GM19324 (cell line): ENCODE measurements at regions not wholly inside any gene's neighbourhood (a gene's known extent, or its start where the extent isn't known, plus 50 kb on each side); places are given as distances from the start of the nearest gene placed in this dataset.

Experiments used
- ATAC-seq: cut with Tn5 transposase; IDR thresholded peaks from one replicate; pipeline ENCODE4 v1.9.1; 2021; ENCODE audit warnings: mild to moderate bottlenecking, moderate library complexity; ENCODE audit not compliant: unreplicated experiment, low FRiP score

DNA sequence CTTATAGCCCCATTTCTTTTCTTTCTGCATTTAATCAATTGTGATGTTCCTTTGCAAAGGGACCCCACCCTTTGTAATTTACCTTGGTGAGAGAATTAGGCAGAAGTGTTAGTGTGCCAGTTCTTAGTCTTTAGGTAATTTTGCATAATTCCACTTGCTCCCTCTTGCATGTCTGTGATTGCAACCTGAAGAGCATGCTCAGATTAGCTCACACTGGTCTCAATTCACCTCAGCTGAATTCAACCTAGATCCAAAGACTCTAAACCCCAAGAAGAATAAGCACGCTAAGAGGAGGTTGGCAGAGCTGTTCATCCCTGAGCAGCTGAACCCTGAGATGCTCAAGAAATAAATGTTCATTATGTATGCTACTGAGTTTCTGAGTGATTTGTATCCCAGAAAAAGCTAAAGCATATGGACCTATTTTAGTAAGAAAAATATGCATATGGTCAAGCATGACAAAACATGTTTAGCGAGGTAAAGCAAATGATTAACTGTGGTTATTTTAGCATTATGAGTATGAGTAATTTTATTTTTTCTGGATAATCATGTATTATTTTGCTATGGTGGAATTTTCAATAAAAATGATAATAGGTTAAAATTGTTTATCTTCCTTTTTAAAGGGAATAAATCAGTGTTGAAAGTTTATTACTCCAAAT, 299.2 kb upstream of the ZSWIM2 start:
- ATAC-seq, result no peak

- ATAC-seq, result no peak
Measured at GRCh38 chr2:187143537-187143936, 294.6 kb upstream of the ZSWIM2 start.

DNA sequence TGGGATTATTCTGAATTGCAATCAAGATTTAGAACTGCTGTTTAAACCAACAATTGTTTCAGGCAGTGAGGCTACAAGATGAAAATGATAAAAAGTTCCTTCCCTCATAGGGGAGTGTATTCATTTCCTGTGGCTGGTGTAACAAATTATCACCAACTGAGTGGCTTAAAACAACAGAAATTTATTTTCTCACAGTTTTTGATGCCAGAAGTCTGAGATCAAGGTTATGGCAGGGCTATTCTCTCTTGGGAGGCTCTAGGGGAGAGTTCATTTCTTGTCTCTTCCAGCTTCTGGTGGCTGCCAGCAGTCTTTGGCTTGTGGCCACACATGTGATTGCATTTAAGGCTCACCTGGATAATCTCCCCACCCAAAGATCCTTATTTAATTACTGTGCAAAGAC, 290.5 kb upstream of the ZSWIM2 start:
- ATAC-seq, result no peak

DNA sequence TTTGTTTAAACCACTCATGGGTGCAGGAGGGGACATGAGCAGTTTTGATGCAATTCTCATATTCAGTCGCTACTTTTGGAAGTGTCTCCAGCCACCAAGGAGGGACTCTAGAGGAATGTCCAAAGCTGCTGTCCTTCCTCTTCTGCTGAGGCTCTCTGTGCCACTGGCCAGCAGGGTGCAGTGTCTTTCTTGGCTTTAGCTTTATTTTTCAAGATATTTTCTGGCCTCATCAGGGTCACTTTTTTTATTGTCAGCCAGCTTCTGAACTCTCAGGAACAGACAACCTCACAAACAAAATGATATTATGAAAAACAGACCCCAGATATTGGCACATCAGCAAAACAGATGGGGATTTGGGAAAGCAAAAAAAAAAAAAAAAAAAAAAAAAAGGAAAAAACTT, 289.3 kb upstream of the ZSWIM2 start:
- no peak for ATAC-seq

DNA sequence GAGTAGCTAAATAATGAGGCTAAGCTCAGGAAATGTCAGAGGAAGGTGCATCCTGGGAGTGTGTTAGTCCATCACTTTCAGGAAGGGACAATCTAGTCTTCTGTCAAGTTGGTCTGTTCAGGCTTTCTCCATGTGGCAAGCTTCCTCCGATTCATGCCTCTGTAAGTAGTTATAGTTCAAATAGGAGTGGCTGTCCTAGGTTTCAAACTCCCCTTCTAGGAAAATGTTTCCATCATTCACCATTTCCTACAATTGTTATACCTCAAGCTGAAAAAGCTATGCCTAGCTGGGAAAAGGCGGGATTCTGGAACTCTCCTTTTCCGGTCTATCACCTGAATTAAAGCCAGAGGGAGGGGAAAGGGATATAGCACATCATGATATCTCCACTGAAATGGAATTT, 287.7 kb upstream of the ZSWIM2 start:
- no peak for ATAC-seq

- ATAC-seq, result no peak
Measured at GRCh38 chr2:187134306-187134705, 285.3 kb upstream of the ZSWIM2 start.

GRCh38 chr2:187129868-187130267, 280.9 kb upstream of the ZSWIM2 start:
- no peak for ATAC-seq

- ATAC-seq, result no peak
Measured at GRCh38 chr2:187129306-187129705, 280.3 kb upstream of the ZSWIM2 start.

DNA sequence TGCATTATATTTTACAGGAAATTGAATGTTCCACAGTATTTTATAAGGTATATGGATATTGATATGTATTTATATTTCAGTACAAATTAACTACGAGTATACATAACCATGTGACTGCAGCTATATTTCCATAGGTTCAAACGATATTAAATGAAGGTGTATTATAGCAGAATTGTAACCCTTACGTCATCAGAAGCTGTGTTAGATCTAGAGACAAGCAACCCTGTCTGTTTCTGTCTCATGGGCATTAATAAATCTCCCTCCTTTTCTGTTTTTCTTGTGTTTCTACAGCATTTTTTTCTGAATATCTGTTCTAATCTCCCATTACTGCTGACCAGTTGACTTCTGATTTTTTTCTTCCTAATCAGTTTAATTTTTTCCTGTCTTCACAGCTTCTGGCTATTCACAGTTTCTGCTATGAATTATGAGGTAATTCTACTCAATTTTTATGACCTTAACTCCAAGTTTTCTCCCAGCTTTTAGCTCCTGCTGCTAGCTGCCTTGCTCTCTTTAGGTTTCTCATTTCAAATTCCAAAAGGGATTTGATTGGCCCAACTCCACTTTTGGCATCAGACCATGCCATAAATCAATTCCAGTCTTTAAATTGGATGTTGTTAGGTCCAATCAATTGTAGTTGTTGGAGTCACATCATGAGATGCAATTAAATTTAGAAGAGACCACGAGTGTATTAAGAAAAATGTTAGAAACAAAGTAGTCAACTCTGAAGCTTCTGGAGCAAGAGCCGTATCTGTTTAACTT, 277.5 kb upstream of the ZSWIM2 start:
- ATAC-seq, result no peak

DNA sequence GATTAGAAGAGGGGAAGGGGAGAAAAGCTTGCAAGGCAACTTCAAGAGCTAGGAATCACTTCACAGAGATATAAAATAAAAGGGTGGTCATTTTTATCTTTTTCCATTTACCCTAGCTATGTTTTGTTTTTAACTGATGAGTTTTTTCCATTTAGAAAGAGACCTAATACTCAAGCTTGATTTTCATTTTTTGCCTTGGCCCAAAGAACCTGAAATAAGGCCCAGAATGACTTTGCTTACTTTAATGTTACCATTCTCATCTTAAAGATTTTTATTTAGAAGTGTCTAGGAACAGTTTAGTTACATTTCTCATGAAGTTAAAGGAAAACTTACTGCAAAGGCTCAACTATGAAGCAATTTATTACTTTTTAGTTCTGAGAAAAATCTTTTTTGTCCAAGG, 276.3 kb upstream of the ZSWIM2 start:
- no peak for ATAC-seq

DNA sequence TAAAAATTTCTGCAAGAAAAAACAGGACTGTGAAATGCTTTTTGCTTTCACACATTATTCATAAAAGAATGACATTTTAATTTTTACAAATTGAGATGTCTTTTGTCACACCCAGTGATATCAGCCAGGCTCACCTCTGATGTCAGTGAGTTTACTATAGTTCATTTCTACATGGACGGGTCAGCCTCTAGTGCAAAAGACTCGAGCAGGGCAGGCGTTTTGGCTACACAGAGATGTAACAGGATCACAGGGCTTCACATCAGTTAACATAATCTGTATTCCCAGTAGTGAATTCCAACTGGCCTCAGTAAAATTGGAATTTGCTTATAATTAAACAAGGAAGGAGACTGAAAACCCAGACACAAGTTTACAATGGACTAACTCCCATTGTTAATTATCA, 275.6 kb upstream of the ZSWIM2 start:
- no peak for ATAC-seq

GRCh38 chr2:187118331-187119099, 269.5 kb upstream of the ZSWIM2 start:
- no peak for ATAC-seq

GRCh38 chr2:187117483-187117882, 268.5 kb upstream of the ZSWIM2 start:
- ATAC-seq, result no peak

GRCh38 chr2:187115627-187116026, 266.7 kb upstream of the ZSWIM2 start:
- ATAC-seq, result no peak

- ATAC-seq, result no peak
Measured at GRCh38 chr2:187107001-187107400, 258.0 kb upstream of the ZSWIM2 start.

DNA sequence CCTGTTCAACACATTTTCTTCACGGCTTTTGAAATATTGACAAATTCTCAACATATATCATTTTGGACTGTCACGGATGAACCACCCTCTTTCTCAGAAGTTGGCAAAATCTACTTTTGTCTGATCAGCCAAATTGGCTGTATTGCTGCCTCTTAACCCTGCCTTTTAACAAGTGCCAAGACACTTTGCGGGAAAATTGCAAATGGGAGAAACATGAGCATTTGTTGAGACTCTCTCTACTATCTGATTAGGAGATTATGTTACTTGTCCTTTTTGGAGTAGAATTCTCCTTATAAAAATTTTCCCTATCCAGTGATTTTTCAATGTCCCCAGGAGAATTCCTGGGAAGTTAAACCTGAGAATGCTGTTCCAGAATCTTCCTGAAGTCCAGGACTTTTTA, 256.2 kb upstream of the ZSWIM2 start:
- ATAC-seq, result no peak

GRCh38 chr2:187102381-187102780, 253.4 kb upstream of the ZSWIM2 start:
- ATAC-seq, result no peak

DNA sequence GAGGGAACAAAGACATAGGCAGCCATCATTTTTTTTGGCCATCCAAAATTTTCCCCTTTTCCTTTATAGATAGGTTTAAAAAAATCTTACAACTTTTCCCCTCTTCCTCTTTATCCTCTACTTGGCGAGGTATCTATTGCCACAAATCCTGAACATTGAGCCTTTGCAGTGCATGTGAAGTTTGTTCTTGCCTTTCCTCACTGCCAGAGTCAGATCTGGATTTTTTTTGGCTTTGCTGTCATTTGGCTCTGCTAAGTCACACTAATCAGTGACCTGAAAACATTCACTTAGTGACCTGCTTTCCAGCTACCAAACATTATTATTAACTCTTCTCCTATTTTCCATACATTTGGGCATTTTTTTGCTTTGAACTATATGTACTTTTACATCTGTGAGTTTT, 249.2 kb upstream of the ZSWIM2 start:
- no peak for ATAC-seq

DNA sequence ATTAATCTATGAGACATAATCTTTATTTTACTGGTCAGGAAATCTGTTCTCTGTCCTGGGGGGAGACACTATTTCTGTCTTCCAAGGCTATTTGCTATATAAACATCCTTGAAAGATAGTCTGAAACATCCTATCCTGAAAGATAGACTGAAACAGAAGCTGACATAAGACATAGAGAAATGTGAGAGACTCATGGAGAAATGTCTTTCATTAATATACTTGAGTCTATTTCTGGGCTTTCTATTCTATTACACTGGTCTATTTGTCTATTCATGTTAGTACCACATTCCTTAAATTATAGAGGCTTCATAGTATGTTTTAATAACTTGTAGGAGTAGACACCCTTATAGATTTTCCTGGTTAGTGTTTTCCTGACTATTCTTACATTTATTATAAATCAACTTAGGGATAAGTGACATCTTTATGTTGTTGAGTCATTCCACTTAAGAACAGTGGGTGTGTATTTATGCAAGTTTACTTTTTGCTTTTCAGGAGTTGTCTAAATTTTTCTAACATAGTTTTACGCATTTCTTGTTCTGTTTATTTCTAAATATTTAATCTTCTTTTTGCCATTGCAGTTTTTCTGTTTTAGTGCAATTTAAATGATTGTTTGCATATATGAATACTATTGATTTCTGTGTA, 244.9 kb upstream of the ZSWIM2 start:
- no peak for ATAC-seq

DNA sequence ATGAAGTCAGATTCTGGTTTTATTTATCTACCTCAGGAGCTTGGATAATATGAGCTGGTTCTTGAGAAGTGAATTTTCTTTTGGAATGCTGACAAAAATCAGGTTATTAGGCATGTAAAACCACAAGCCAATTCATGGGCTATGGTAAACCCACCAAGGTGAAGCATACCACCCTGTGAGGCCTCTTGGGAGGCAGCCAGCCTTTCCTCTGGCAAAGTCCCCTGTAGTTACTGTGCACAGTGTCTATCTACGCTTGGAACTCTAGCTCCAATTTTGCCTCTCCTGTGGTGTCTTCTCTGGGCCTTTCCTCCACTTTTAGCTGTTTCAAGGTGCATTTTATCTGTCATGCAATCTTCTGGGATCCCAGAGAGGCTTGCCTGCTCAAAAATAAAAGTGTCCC, 242.7 kb upstream of the ZSWIM2 start:
- no peak for ATAC-seq

- ATAC-seq, result no peak
Measured at GRCh38 chr2:187084524-187084923, 235.6 kb upstream of the ZSWIM2 start.
